LNCaP clone FGC (cell line): ENCODE measurements at regions not wholly inside any gene's neighbourhood (a gene's known extent, or its start where the extent isn't known, plus 50 kb on each side); places are given as distances from the start of the nearest gene placed in this dataset.
"Not testable (repeated sequence)": the region's sequence is repeated elsewhere in the genome, so short reads cannot be mapped to it uniquely, and the experiment has no call there.

Source experiments
- DNase-seq: peaks from one replicate; pipeline ENCODE4 v3.0.0-alpha.2; 2011; ENCODE audit warnings: low read depth
- H3K4me3 ChIP-seq: 2 replicates; pipeline ENCODE4 v1.5.1; 2011; ENCODE audit warnings: mild to moderate bottlenecking, low read depth, low read length, control low read depth
- CTCF ChIP-seq: IDR thresholded peaks from 2 replicates; pipeline ENCODE4 v1.5.1; 2012; ENCODE audit warnings: mild to moderate bottlenecking; ENCODE audit not compliant: control insufficient read depth, insufficient read depth; ENCODE audit errors: extremely low read depth

DNA sequence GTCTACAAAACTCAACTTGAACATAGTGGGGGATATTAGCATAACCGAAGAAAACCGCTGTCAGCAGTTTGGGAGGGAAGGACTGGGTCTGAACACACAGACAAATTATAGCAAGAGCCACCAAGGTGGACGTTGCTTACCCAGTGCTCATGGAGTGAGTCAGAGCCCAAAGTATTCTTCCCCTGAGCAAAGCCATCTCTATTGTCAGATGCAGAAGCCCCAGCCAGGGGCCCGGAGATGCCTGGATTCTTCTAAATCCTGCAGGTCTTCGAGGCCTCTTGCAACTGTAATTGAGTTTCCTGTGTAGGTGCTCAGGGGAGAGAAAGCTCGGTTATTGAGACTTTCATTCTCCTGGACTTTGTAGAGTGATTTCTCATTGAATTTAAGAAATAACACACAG is 384.5 kb downstream of the IRS2 start:
- H3K4me3 ChIP-seq, result no peak overlapping the region
- no peak for DNase-seq
- no peak for TF ChIP-seq CTCF

DNA sequence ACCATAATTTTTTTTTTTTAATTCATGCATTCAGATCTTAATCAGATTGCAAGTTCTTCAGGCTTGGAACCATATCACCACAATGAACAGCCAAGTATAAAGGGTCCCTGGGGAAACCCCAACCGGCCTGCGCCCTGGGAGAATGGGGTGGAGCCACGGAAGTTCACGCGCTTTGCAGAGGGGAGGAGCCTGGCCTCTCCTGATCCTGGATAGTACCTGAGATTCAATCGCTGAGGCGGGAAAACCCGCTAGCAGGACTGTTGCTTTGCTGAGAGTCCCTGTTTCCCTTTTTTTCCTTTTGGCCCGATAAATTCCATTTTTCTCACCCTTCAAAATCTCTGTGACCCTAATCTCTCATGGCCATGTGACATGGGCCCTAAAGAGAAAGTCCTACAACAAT is 385.1 kb downstream of the IRS2 start:
- H3K4me3 ChIP-seq, result no peak overlapping the region
- TF ChIP-seq CTCF, result no peak
- no peak for DNase-seq

DNA sequence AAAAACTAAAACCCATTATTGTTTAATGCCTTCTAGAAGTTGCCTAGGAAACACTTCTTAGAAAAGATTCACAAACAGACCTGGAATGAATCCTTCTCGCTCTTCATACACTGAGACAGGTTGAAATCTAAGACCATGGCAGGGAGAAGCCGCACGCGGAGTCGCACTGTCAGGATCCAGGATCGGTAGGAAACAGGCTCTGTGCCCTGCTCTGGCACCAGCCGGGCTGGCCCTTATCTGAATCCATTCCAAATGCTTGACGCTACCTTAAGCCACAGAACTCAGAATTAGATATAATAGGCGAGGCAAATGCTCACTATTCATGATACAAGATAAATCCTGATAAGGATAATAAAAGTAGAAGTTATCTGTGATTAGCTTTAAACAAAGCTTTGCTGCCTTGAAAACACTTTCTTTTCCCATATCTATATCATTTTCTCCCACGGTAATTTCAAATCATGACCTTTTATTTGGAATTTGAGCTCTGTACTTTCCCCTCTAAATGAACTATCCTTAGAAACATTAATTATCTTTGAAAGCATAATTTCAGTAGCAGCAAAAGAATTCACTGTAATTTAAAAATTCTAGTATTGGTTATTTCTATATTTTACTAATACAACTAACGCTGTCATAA is 385.6 kb downstream of the IRS2 start:
- no peak overlapping the region for H3K4me3 ChIP-seq
- TF ChIP-seq CTCF, result no peak
- DNase-seq, result no peak

GRCh38 chr13:109400209-109400608 is 386.2 kb downstream of the IRS2 start:
- H3K4me3 ChIP-seq, result no peak overlapping the region
- TF ChIP-seq CTCF, result no peak
- no peak for DNase-seq

- DNase-seq, result not testable (repeated sequence)
Observed at GRCh38 chr13:109398071-109398470, 388.3 kb downstream of the IRS2 start.

DNA sequence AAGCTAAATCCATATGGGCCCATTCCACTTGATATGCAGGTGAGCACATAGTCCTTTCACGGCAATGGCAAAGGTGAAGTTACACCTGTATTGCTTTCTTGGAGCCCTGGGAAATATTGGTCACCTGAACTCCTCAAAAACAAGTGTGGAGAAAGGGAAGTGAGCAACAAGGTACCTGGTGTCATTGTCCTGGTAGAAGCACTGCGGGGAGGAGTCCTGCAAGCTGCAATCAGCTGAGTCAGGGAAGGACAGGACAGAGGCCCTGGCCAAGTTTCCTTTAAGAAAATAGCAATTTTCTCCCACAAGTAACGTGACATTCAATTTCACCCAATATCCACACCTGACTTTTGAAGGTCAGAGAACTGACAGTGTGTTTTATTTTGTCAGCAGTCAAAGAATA is 389.1 kb downstream of the IRS2 start:
- DNase-seq, result no peak
- TF ChIP-seq CTCF, result no peak
- no peak overlapping the region for H3K4me3 ChIP-seq

More at GRCh38 chr13:109398071-109398470, 388.3 kb downstream of the IRS2 start:
- H3K4me3 ChIP-seq, result not testable (repeated sequence)

DNA sequence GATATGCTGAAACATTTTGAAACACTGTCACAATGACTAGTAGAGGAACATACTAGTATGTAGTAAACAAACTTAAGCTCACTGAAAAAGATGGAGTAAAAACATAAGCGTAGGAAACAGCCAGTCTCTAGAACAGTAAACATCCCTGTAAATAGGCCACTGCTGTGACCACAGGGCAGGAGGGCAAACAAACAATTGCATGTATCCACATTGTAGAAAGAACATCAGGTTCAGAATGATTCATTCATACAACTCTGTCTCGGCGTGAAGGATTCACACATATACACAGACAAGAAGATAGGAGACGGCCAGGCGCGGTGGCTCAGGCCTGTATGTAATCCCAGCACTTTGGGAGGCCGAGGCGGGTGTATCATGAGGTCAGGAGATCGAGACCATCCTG is 390.1 kb downstream of the IRS2 start:
- TF ChIP-seq CTCF, result no peak
- peak; percentile 67 for DNase-seq
- H3K4me3 ChIP-seq, result no peak overlapping the region

- no peak for TF ChIP-seq CTCF
- H3K4me3 ChIP-seq, result no peak overlapping the region
- no peak for DNase-seq
Observed at GRCh38 chr13:109395014-109395413, 391.4 kb downstream of the IRS2 start.
